Lung (tissue), 11 donors: ENCODE measurements at regions not wholly inside any gene's neighbourhood (a gene's known extent, or its start where the extent isn't known, plus 50 kb on each side); places are given as distances from the start of the nearest gene placed in this dataset.

Source experiments
- ATAC-seq: fragments of 200-7000 bp; cut with Tn5 transposase; one replicate; pipeline ENCODE4 v1.9.1; 2020; ENCODE audit warnings: moderate number of reproducible peaks; ENCODE audit not compliant: insufficient read depth, low FRiP score
- DNase-seq, 3 donors: peaks; one replicate each; pipeline ENCODE4 v3.0.0-alpha.2; 2013 to 2017
- H3K27ac ChIP-seq, 2 donors: one replicate each; pipeline ENCODE4 v1.5.1; 2013; ENCODE audit warnings: mild to moderate bottlenecking in 2 of 2, moderate library complexity in 2 of 2, control low read depth in 1 of 2, inconsistent platforms in 1 of 2, low read depth in 1 of 2, low read length in 1 of 2
- H3K27me3 ChIP-seq, 3 donors: one replicate each; pipeline ENCODE4 v1.5.1; 2013; ENCODE audit warnings: low read length in 2 of 3; ENCODE audit not compliant: control insufficient read depth in 3 of 3, insufficient read depth in 3 of 3
- H3K36me3 ChIP-seq, 4 donors: one replicate each; pipeline ENCODE4 v1.5.1; 2013; ENCODE audit warnings: low read length in 4 of 4, mild to moderate bottlenecking in 1 of 4, moderate library complexity in 1 of 4; ENCODE audit not compliant: control insufficient read depth in 4 of 4, insufficient read depth in 4 of 4
- H3K4me1 ChIP-seq, 5 donors: one replicate each; pipeline ENCODE4 v1.5.1; 2013; ENCODE audit warnings: low read length in 5 of 5, mild to moderate bottlenecking in 2 of 5, moderate library complexity in 1 of 5; ENCODE audit not compliant: control insufficient read depth in 5 of 5, insufficient read depth in 5 of 5
- H3K4me3 ChIP-seq: one replicate; pipeline ENCODE4 v1.5.1; 2013; ENCODE audit warnings: mild to moderate bottlenecking, control low read depth, moderate library complexity
- H3K9ac ChIP-seq, 2 donors: one replicate each; pipeline ENCODE4 v1.5.1; 2013; ENCODE audit warnings: low read length in 2 of 2, control low read depth in 1 of 2; ENCODE audit not compliant: insufficient read depth in 1 of 2
- H3K9me3 ChIP-seq, 4 donors: one replicate each; pipeline ENCODE4 v1.5.1; 2013; ENCODE audit warnings: low read length in 3 of 4, mild to moderate bottlenecking in 1 of 4, moderate library complexity in 1 of 4; ENCODE audit not compliant: control insufficient read depth in 4 of 4, insufficient read depth in 3 of 4
- CTCF ChIP-seq: IDR thresholded peaks from 2 replicates; pipeline ENCODE4 v1.5.1; 2012; ENCODE audit warnings: mild to moderate bottlenecking; ENCODE audit errors: control extremely low read depth, extremely low read depth
- WGBS, 2 donors: extraction: QIAGEN DNeasy Blood & Tissue Kit; methylation state at CpG; one replicate each; pipeline ENCODE4 v1.1.7; 2013; 5-methylcytosine and 5-hydroxymethylcytosine counted together
- donor health status: control.
- donor health status: control.
- donor health status: Bipolar disorder and iron deficiency.
- donor health status: healthy.
- donor health status: DM: yes; HTN: yes; CAD: no.

- ATAC-seq: no peak
- H3K9ac ChIP-seq: no peak overlapping the region
- 71 to 85% methylated on average over 14 of the region's 14 CpGs for WGBS, 2 donors
Measured at GRCh38 chr1:38121231-38121680, 74.7 kb upstream of the POU3F1 start.

GRCh38 chr1:38120552-38121230 is 74.1 kb upstream of the POU3F1 start:
- Histone ChIP-seq H3K9me3 (peaks cover 0 to 3% (median 0%) of the 10 kb centered on the region in 4 donors), H3K36me3 (no peaks in the 10 kb centered on the region), H3K9ac (no peak overlapping the region), H3K27ac (no peak overlapping the region), H3K4me3 (no peak overlapping the region), H3K27me3 (no peaks in the 10 kb centered on the region), H3K4me1 (peaks cover 0 to 2% (median 0%) of the 10 kb centered on the region in 5 donors)
- no peak for ATAC-seq
- WGBS, 2 donors: 90 to 92% methylated on average over 5 of the region's 5 CpGs
- no peak for TF ChIP-seq CTCF
- no peak for DNase-seq

More at GRCh38 chr1:38121231-38121680, 74.7 kb upstream of the POU3F1 start:
- TF ChIP-seq CTCF: no peak
- Histone ChIP-seq H3K4me1 (no peaks in the 10 kb centered on the region), H3K9me3 (peaks cover 0 to 3% (median 0%) of the 10 kb centered on the region in 4 donors), H3K4me3 (no peak overlapping the region), H3K27ac (no peak overlapping the region), H3K36me3 (no peaks in the 10 kb centered on the region), H3K27me3 (no peaks in the 10 kb centered on the region)
- no peak for DNase-seq

GRCh38 chr1:38118976-38119375 is 72.4 kb upstream of the POU3F1 start:
- ATAC-seq: no peak
- TF ChIP-seq CTCF: no peak

More at GRCh38 chr1:38118976-38119375, 72.4 kb upstream of the POU3F1 start:
- no peak for DNase-seq
- no peak overlapping the region for H3K4me3 ChIP-seq
- H3K4me1 ChIP-seq: peaks cover 0 to 9% (median 0%) of the 10 kb centered on the region in 5 donors
- 70 to 80% methylated on average over 9 of the region's 9 CpGs for WGBS, 2 donors
- no peak overlapping the region for H3K9ac ChIP-seq
- no peak overlapping the region for H3K27ac ChIP-seq
- no peaks in the 10 kb centered on the region for H3K36me3 ChIP-seq
- no peaks in the 10 kb centered on the region for H3K27me3 ChIP-seq
- peaks cover 0 to 3% (median 0%) of the 10 kb centered on the region in 4 donors for H3K9me3 ChIP-seq
